ENCODE measurements at regions not wholly inside any gene's neighbourhood (a gene's known extent, or its start where the extent isn't known, plus 50 kb on each side); places are given as distances from the start of the nearest gene placed in this dataset. TPM values are rescaled to one million over a fixed set of nuclear protein-coding genes. Genes with fewer than 3 reads are reported as not detected.

DNA sequence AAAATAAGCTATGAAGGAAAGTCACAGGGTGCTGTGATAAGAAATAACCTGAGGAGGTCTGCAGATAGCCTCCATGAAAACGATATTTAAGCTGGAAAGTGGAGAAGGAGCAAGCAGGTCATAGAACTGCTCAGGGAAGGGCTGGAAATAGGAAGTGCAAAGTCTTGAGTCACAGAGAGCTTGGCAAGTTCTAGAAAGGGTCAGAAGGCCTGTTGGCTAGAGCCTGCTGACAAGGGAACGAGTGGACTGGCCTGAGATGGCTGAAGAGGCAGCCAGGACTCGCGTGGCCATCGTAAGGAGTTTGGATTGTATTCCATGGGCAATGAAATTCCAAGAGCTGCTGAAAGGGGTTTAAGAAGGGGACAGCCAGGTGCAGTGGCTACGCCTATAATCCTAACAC lies 64.7 kb upstream of the IL12A start:
- ATAC-seq (no peak), DNase-seq (no peak)
- intact Hi-C loops (cut with micrococcal nuclease): no loop called here

DNA sequence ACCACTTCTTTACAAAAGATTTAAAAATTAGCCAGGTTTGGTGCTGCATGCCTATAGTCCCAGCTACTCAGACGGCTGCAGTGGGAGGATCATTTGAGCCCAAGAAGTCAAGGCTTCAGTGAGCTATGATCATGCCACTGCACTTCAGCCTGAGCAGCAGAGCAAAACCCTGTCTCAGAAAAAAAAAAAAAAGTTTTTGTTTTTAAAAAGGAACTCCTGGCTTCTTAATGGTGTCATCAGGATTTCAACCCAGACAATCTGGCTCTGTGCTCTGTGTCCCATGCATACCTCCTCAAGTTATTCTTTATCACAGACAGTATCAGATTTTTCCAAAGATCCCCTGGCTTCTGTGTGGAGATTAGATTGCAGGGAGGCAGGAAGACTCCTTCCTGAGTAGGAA lies 64.2 kb upstream of the IL12A start:
- ATAC-seq: no peak
- no peak for DNase-seq
- intact Hi-C loops (cut with micrococcal nuclease): no loop called here

DNA sequence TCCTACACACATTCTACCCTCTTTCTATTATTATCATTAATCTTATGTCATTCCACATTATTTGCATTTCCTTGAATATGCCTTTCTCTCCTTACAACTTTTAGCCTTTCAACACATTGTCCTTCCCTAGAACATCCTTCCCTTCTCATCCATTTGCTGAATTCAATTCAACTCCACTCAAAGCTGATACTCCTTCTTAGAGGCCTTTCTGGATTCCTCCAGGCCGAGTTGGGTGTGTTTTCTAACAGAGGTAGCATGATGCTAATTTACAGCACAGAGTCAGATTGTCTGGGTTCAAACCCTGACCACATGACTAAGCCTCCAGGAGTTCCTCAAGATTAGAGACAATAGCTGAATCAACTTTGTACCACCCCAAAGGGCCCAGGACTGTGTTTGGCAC lies 63.4 kb upstream of the IL12A start:
- intact Hi-C loops (cut with micrococcal nuclease): no loop called here

DNA sequence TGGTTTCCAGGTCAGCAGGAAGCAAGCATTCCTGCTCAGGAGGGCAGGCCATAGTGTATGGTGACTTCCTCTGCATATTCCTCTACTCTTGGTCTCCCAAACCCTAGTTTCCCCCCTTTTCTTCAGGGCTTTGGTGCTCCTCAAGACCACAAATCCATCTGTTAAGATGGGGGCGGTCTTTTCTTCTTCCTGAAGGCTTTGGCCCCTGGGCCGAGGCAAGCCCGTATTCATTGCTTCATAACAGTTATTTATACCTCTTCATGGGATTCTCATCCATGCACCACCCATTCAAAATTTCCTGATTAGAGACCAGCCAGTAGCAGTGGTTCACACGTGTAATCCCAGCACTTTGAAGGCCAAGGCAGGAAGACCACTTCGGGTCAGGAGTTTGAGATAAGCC lies 62.1 kb upstream of the IL12A start:
- no peak for DNase-seq
- intact Hi-C loops (cut with micrococcal nuclease): no loop called here
- no peak for ATAC-seq

More for the DNA sequence above, 63.4 kb upstream of the IL12A start:
- no peak for ATAC-seq
- no peak for DNase-seq

DNA sequence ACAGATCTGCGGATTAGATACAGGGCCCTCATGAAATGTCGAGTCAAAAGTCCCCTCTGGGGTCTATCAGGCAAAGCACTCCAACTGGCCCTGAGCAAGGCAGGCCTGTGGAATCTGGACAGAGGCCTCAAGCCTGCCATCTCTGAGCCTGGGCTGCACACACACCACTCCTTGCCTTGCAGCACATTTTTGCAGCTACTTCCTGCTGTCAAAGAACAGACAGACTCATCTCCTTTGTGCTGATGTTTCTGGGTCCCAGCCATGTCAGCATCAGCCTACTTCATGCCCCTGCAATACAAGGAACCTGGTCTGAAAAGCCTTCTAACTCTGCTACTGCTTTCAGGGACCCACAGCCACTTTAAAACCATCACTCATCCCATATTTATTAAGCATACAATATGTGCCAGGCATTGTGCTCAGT lies 60.6 kb upstream of the IL12A start:
- DNase-seq (no peak), ATAC-seq (peak; percentile 21)
- intact Hi-C loops (cut with micrococcal nuclease): no loop called here

DNA sequence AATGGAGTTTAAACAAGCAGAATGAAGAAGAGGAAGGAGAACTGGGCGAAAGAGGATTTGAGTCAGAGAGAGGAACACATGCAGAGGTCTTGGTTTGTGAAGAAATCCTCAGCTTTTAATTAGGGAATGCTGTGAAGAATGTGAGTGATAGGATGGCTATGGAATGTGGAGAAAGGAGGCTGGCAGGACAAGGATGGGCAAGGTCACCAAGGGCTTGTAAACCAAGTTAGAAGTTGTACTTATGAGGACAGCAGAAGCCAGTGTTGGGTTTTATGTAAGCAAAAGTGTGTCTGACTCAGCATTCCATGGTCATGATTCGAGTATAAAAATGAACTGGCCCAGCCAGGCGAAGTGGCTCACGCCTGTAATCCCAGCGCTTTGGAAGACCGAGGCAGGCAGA lies 60.0 kb upstream of the IL12A start:
- no peak for ATAC-seq
- intact Hi-C loops (cut with micrococcal nuclease): no loop called here
- no peak for DNase-seq

DNA sequence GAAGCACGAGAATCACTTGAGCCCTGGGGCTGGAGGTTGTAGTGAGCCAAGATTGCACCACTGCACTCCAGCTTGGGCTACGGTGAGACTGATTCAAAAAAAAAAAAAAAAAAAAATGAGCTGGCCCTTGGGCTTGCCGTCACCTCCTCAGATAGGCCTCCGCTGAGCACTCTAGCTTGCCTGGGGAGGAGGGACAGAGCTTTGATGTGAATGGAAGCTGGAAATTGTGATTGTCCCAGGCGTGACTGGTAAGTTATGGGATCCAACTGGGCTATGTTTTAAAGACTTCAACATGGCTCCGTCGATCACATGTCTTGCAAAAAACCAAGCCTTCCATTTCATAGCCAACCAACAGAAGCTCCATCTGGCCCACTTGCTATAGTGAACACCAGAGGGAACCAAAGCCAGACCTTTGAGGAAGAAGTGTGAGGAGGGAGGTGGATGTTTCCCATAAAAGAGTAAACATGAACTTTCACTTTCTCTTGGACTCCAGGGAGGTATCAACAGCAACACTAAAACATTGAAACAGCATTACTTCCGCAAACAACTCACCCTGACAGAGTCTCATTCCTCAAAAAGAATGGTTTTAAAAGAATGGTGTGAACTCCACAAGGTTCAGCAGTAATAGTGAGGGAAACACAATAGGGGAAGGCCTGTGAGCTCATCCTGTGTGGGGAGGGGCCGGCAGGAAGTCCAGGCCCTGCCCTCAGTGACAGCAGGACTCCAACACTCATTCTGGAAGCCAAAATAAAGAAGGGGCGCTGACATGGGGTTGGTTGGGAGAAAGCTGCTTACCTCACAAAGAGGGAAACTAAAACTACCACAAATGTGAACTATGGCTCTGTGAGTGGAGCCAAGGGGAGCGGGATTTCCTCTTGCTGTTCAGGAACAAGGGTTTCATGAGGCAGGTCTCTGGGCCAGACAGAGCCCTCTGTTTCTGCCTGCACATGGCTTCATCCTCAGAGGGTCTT lies 59.2 kb upstream of the IL12A start:
- intact Hi-C loops (cut with micrococcal nuclease): no loop called here
- DNase-seq: no peak
- peak; percentile 80 for ATAC-seq

DNA sequence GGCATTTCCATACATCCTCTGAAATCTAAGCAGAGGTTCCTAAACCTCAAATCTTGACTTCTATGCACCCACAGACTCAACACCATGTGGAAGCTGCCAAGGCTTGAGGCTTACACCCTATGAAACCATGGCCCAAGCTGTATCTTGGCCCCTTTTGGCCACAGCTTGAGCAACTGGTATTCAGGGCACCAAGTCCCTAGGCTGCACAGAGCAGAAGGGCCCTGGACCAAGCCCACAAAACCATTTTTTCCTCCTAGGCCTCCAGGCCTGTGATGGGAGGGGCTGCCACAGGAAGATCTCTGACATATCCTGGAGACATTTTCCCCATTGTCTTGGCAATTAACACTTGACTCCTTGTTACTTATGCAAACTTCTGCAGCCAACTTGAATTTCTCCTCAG lies 54.4 kb upstream of the IL12A start:
- DNase-seq (no peak), ATAC-seq (no peak)
- intact Hi-C loops (cut with micrococcal nuclease): no loop called here

DNA sequence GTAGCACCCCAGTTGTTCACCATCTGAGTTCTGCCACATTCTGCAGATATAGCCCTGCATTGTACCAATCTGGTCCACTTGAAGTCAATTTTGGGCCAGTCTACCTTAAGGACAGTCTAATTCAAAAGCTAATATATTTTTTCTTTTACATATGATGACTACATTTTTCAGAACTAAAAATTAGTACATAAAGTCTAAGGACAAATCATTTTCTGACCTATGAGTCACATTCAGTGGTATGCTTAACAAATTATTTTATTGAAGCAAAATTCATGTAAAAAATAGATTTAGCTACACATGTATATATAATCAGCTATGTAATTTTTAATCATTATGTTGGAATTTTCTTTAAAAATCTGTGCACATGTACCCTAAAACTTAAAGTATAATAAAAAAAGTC lies 52.1 kb upstream of the IL12A start:
- ATAC-seq (no peak), DNase-seq (no peak)
- intact Hi-C loops (cut with micrococcal nuclease): no loop called here

DNA sequence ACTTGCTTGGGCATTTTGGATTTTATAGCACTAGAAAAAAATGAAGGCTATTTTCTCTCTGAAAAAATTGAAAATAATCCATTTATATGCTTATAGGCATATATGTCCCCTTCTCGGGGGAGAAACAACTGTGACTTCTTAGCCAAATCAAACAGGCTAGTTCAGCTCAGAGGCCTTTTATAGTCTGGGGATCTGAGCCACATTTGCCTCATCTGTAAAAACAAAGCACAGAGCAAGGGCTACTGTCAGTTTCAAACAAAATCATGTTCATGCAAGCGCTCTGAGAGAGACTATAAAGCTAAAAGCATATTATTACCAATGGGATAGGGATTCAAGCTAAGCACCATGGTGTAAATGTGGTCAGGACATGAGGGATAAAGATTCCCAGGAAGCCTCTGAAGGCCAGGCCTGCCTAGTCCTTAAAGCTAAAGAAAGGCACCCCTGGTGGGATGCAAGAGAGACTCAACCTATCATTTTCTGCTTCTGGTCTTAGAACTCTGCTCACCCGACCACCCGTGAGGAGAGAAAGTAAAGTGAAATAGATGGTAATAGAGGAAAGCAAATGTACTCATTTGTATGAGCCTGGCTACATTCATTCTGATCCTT lies 51.0 kb upstream of the IL12A start:
- intact Hi-C loops (cut with micrococcal nuclease): no loop called here

DNA sequence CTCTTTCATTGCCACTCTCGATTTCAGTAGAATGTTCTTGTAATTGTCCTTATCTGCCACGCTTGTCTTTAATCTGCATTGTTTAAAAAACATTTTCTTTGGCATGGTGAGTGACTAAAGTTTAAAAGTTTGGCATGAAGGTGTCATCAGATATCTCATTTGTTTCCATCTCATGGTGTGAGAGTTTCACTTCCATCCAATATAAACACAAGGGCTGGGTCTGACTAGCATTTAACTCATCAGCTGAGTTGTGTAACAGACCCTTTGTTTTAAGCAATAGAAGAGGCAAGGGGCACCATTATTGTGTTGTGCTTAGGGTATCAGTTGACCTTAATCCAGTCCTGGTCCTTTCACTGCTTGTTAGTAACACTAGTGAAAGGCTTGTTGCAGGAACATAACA lies 49.9 kb upstream of the IL12A start:
- intact Hi-C loops (cut with micrococcal nuclease): no loop called here
- no peak for ATAC-seq
- no peak for DNase-seq

More for the DNA sequence above, 51.0 kb upstream of the IL12A start:
- DNase-seq (no peak), ATAC-seq (no peak)

Small RNA genes in the stretch of these regions (microRNA-seq; reads per million reads assigned to microRNA genes)
- not detected for gene MIR3919 (ENCODE audit: borderline number of aligned reads)

All from left ventricle myocardium superior (tissue), 1 donor.